Right ventricle myocardium superior (tissue), 1 donor: ENCODE measurements at regions not wholly inside any gene's neighbourhood (a gene's known extent, or its start where the extent isn't known, plus 50 kb on each side); places are given as distances from the start of the nearest gene placed in this dataset.
"Not testable (repeated sequence)": the region's sequence is repeated elsewhere in the genome, so short reads cannot be mapped to it uniquely, and the experiment has no call there.

Source experiments
- ATAC-seq: fragments of 200-7000 bp; cut with Tn5 transposase; one replicate; pipeline ENCODE4 v1.9.1; 2020; ENCODE audit warnings: mild to moderate bottlenecking; ENCODE audit not compliant: poor library complexity
- DNase-seq: peaks from one replicate; pipeline ENCODE4 v3.0.0-alpha.2; 2020
- intact Hi-C: fragments of 100-400 bp; cut with DNase I; formaldehyde crosslinking; loops from one replicate; pipeline ENCODE4 v1.11.2; 2022
- donor health status: DM: no; HTN: yes; CAD: no; lungs with severe emphysema.

- intact Hi-C loops: no loop called here
- ATAC-seq: no peak
Observed at GRCh38 chr3:103829723-103830326, 1395.0 kb downstream of the ZPLD1 start.

GRCh38 chr3:103847081-103848062 is 1412.6 kb downstream of the ZPLD1 start:
- ATAC-seq: no peak
- intact Hi-C loops: no loop called here

More at GRCh38 chr3:103829723-103830326, 1395.0 kb downstream of the ZPLD1 start:
- no peak for DNase-seq

GRCh38 chr3:103851793-103852192 is 1417.0 kb downstream of the ZPLD1 start:
- no peak for DNase-seq

More at GRCh38 chr3:103847081-103848062, 1412.6 kb downstream of the ZPLD1 start:
- DNase-seq: no peak

GRCh38 chr3:103862415-103862814 is 1427.6 kb downstream of the ZPLD1 start:
- DNase-seq: no peak
- ATAC-seq: no peak

More at GRCh38 chr3:103851793-103852192, 1417.0 kb downstream of the ZPLD1 start:
- intact Hi-C loops: no loop called here
- no peak for ATAC-seq

GRCh38 chr3:103863381-103863780 is 1428.6 kb downstream of the ZPLD1 start:
- ATAC-seq (no peak), DNase-seq (no peak)
- intact Hi-C loops: no loop called here

More at GRCh38 chr3:103862415-103862814, 1427.6 kb downstream of the ZPLD1 start:
- intact Hi-C loops: no loop called here

GRCh38 chr3:103866113-103866512 is 1431.3 kb downstream of the ZPLD1 start:
- ATAC-seq (no peak), DNase-seq (no peak)
- intact Hi-C loops: no loop called here

- intact Hi-C loops: no loop called here
- ATAC-seq (no peak), DNase-seq (no peak)
Observed at GRCh38 chr3:103873021-103873420, 1438.2 kb downstream of the ZPLD1 start.

GRCh38 chr3:103873897-103874545 is 1439.2 kb downstream of the ZPLD1 start:
- intact Hi-C loops: no loop called here
- ATAC-seq (no peak), DNase-seq (no peak)

GRCh38 chr3:103881809-103882208 is 1447.0 kb downstream of the ZPLD1 start:
- DNase-seq, ATAC-seq, intact Hi-C loops: not testable (repeated sequence)

GRCh38 chr3:103889675-103890074 is 1454.9 kb downstream of the ZPLD1 start:
- DNase-seq (no peak), ATAC-seq (no peak)
- intact Hi-C loops: no loop called here

GRCh38 chr3:103894162-103894822 is 1459.5 kb downstream of the ZPLD1 start:
- intact Hi-C loops: no loop called here
- ATAC-seq (no peak), DNase-seq (no peak)

- ATAC-seq (no peak), DNase-seq (no peak)
- intact Hi-C loops: no loop called here
Observed at GRCh38 chr3:103899328-103899727, 1464.5 kb downstream of the ZPLD1 start.

GRCh38 chr3:103904991-103905390 is 1461.7 kb upstream of the ALCAM start:
- intact Hi-C loops: no loop called here
- DNase-seq: no peak
- no peak for ATAC-seq

- DNase-seq (no peak), ATAC-seq (no peak)
- intact Hi-C loops: no loop called here
Observed at GRCh38 chr3:103906304-103906703, 1460.4 kb upstream of the ALCAM start.

- intact Hi-C loops: no loop called here
- DNase-seq (no peak), ATAC-seq (no peak)
Observed at GRCh38 chr3:103906808-103907207, 1459.9 kb upstream of the ALCAM start.

- intact Hi-C loops: no loop called here
- DNase-seq: no peak
- ATAC-seq: no peak
Observed at GRCh38 chr3:103907567-103907966, 1459.1 kb upstream of the ALCAM start.

- ATAC-seq (no peak), DNase-seq (no peak)
- intact Hi-C loops: no loop called here
Observed at GRCh38 chr3:103909395-103909794, 1457.3 kb upstream of the ALCAM start.

GRCh38 chr3:103918336-103918735 is 1448.4 kb upstream of the ALCAM start:
- intact Hi-C loops: no loop called here
- DNase-seq: no peak
- no peak for ATAC-seq

- ATAC-seq (no peak), DNase-seq (no peak)
- intact Hi-C loops: no loop called here
Observed at GRCh38 chr3:103919327-103919726, 1447.4 kb upstream of the ALCAM start.
